HepG2 (cell line): ENCODE measurements at regions not wholly inside any gene's neighbourhood (a gene's known extent, or its start where the extent isn't known, plus 50 kb on each side); places are given as distances from the start of the nearest gene placed in this dataset.

Experiments
- ATAC-seq: fragments of 200-7000 bp; cut with Tn5 transposase; 3 replicates; pipeline ENCODE4 v1.9.1; 2020; ENCODE audit warnings: mild to moderate bottlenecking, moderate library complexity
- BruUV-seq: library from RNA; stranded (reverse); fragments of 400-500 nt; replicated peaks from 2 replicates; lab custom pipeline; 2021; lab: Mats Ljungman, UMichigan
- CTCF ChIA-PET: fragments of 300-600 bp; formaldehyde crosslinking; extraction: SDS; loops from one replicate; lab custom pipeline; 2021; ENCODE audit warnings: low total read pairs, inconsistent platforms, low intra/inter-chr PET ratio; lab: Yijun Ruan, JAX
- POLR2A ChIA-PET: fragments of 350-600 bp; sonication (Branson Sonifier 250); formaldehyde crosslinking; loops from one replicate; lab custom pipeline; 2020; ENCODE audit warnings: antibody characterized with exemption, inconsistent platforms; lab: Yijun Ruan, JAX
- DNase-seq: peaks from one replicate; pipeline ENCODE4 v3.0.0-alpha.2; 2015; ENCODE audit warnings: low spot score
- FAIRE-seq: peaks from 3 replicates; lab custom pipeline; 2011; peaks lifted over from hg19 to GRCh38; lab: Jason Lieb, UNC
- H2AFZ ChIP-seq: one replicate; pipeline ENCODE4 v1.6.1; 2011; ENCODE audit warnings: low read length, inconsistent platforms
- H3K27ac ChIP-seq: fragments of 300-600 bp; 3 replicates; pipeline ENCODE4 v1.8.0; 2011; ENCODE audit warnings: mixed run types, mild to moderate bottlenecking, mixed read lengths, low read length, inconsistent platforms; ENCODE audit not compliant: insufficient read depth; ENCODE audit errors: extremely low read length
- H3K27me3 ChIP-seq, 2 experiments: fragments of 200-600 bp in 1 of 2; 2 replicates in 1 of 2; 3 replicates in 1 of 2; pipeline versions ENCODE4 v1.6.0 to v1.8.0; 2011; ENCODE audit warnings: low read length in 2 of 2, mild to moderate bottlenecking in 2 of 2, moderate library complexity in 2 of 2, inconsistent platforms in 1 of 2; ENCODE audit not compliant: insufficient read depth in 2 of 2, control insufficient read depth in 1 of 2
- H3K36me3 ChIP-seq, 2 experiments: fragments of 200-600 bp in 1 of 2; replicated peaks in 1 of 2; 2 replicates in 1 of 2; 3 replicates in 1 of 2; pipeline versions ENCODE4 v1.5.1 to v1.8.0; 2011; ENCODE audit warnings: low read length in 2 of 2, inconsistent platforms in 1 of 2; ENCODE audit not compliant: insufficient read depth in 2 of 2, control insufficient read depth in 1 of 2
- H3K4me1 ChIP-seq: 2 replicates; pipeline ENCODE4 v1.5.1; 2012; ENCODE audit warnings: low read length, inconsistent platforms; ENCODE audit not compliant: insufficient read depth
- H3K4me2 ChIP-seq: 2 replicates; pipeline ENCODE4 v1.6.0; 2011; ENCODE audit warnings: low read depth, low read length, inconsistent platforms
- H3K4me3 ChIP-seq, 3 experiments: fragments of 200-600 bp in 1 of 3; sonication (generic), shearing (Covaris generic) in 1 of 3; replicated peaks in 1 of 3; 2 replicates each; pipeline ENCODE4 v1.5.1; 2011 to 2016; ENCODE audit warnings: low read length in 3 of 3, inconsistent platforms in 2 of 3, low read depth in 2 of 3, mild to moderate bottlenecking in 2 of 3, control low read depth in 1 of 3, mixed read lengths in 1 of 3; ENCODE audit not compliant: insufficient read depth in 1 of 3
- H3K79me2 ChIP-seq: one replicate; pipeline ENCODE4 v1.6.1; 2011; ENCODE audit warnings: low read length, inconsistent platforms; ENCODE audit not compliant: insufficient read depth
- H3K9ac ChIP-seq: 2 replicates; pipeline ENCODE4 v1.6.0; 2011; ENCODE audit warnings: mild to moderate bottlenecking, low read depth, low read length, inconsistent platforms; ENCODE audit not compliant: insufficient read depth
- H3K9me3 ChIP-seq: 2 replicates; pipeline ENCODE4 v1.5.1; 2012; ENCODE audit warnings: mild to moderate bottlenecking, low read length
- H4K20me1 ChIP-seq: 2 replicates; pipeline ENCODE4 v1.6.0; 2011; ENCODE audit warnings: inconsistent platforms, mild to moderate bottlenecking, low read length, moderate library complexity; ENCODE audit not compliant: insufficient read depth
- CHD4 ChIP-seq: fragments of 200-600 bp; sonication (generic); IDR thresholded peaks from 2 replicates; pipeline ENCODE4 v1.7.0; 2017; ENCODE audit warnings: mild to moderate bottlenecking, low read length, borderline replicate concordance
- HOXD1 ChIP-seq: sonication (generic); formaldehyde crosslinking; IDR thresholded peaks from 2 replicates; pipeline ENCODE4 v1.5.0; 2020; ENCODE audit warnings: missing genetic modification reagents
- KDM4B ChIP-seq: sonication (generic); formaldehyde crosslinking; IDR thresholded peaks from 2 replicates; pipeline ENCODE4 v1.4.0; 2020; ENCODE audit warnings: missing genetic modification reagents
- PCBP1 ChIP-seq: fragments of 200-400 bp; formaldehyde crosslinking; IDR thresholded peaks from 2 replicates; pipeline ENCODE4 v1.6.1; 2017; ENCODE audit warnings: mild to moderate bottlenecking, low read depth, low read length, borderline replicate concordance
- PHB2 ChIP-seq: fragments of 450-650 bp; IDR thresholded peaks from 2 replicates; pipeline ENCODE4 v1.6.1; 2018; ENCODE audit not compliant: partially characterized antibody
- REPIN1 ChIP-seq: sonication (generic); formaldehyde crosslinking; IDR thresholded peaks from 2 replicates; pipeline ENCODE4 v1.8.0; 2022; ENCODE audit warnings: missing genetic modification reagents, low read depth, mild to moderate bottlenecking, borderline replicate concordance
- ZFP90 ChIP-seq: sonication (generic); formaldehyde crosslinking; IDR thresholded peaks from 2 replicates; pipeline ENCODE4 v1.8.0; 2022; ENCODE audit warnings: missing genetic modification reagents, mild to moderate bottlenecking, inconsistent platforms, borderline replicate concordance
- ZNF296 ChIP-seq: sonication (generic); formaldehyde crosslinking; conservative IDR thresholded peaks from 2 replicates; pipeline ENCODE4 v1.5.0; 2020; ENCODE audit warnings: mild to moderate bottlenecking, missing genetic modification reagents
- in situ Hi-C: cut with HindIII; loops from 2 replicates; pipeline ENCODE4 v1.10.0; 2017; ENCODE audit warnings: low pct_unique_long_range_greater_than_20kb; ENCODE audit not compliant: extremely low pct_ligation_motif_present
- intact Hi-C: fragments of 100-400 bp; cut with micrococcal nuclease; formaldehyde crosslinking; loops from one replicate; pipeline ENCODE4 v1.10.0; 2022; ENCODE audit not compliant: unreplicated experiment
- TF ChIP-seq, protein P1 (sequence below): IDR thresholded peaks from 2 replicates; pipeline ENCODE4 v1.6.1; 2016; ENCODE audit warnings: low read depth, control low read depth
- TF ChIP-seq, protein P2 (sequence below): sonication (generic); formaldehyde crosslinking; IDR thresholded peaks from 2 replicates; pipeline ENCODE4 v1.4.0; 2020; ENCODE audit warnings: missing genetic modification reagents, borderline replicate concordance
- TF ChIP-seq, protein P3 (sequence below): sonication (generic); formaldehyde crosslinking; IDR thresholded peaks from 2 replicates; pipeline ENCODE4 v1.5.0; 2020; ENCODE audit warnings: mild to moderate bottlenecking, missing genetic modification reagents, borderline replicate concordance

DNA sequence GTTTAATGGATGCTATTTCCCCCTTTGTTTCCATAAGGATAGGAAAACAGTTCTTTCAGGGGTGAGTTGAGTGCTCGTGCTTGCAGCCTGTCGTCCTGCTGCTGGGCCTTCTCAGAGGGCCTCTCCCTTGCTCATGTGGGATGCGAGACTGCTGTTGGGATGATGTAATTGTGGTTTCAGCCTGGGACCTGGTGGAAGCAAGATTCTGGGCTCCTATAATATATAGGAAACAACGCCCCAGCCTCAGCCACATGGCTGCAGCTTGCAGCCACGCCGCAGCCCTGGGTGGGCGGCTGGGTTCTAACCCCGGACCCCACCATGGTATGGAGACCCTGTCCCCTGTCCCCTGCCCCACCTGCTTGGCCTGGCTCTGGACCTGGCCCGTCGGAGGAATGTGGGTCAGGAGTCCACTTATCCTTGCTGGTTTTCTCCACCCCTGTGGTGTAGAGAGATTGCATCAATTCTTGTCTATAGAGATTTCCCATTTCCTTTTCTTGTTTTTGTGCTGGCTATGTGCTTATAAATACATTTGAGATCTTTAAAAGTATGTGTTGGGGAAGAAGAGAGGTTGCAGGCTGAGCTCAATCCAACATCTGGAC lies 357.8 kb downstream of the SIPA1L2 start (continued):
- TF ChIP-seq REPIN1 (no peak), PCBP1 (no peak), KDM4B (CRISPR knock-in tag) (no peak), HOXD1 (CRISPR knock-in tag) (no peak), ZFP90 (CRISPR knock-in tag) (no peak), CHD4 (no peak), ZNF296 (no peak)
- TF ChIP-seq, protein P1, sequence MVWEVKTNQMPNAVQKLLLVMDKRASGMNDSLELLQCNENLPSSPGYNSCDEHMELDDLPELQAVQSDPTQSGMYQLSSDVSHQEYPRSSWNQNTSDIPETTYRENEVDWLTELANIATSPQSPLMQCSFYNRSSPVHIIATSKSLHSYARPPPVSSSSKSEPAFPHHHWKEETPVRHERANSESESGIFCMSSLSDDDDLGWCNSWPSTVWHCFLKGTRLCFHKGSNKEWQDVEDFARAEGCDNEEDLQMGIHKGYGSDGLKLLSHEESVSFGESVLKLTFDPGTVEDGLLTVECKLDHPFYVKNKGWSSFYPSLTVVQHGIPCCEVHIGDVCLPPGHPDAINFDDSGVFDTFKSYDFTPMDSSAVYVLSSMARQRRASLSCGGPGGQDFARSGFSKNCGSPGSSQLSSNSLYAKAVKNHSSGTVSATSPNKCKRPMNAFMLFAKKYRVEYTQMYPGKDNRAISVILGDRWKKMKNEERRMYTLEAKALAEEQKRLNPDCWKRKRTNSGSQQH (CRISPR knock-in tag) = no peak
- TF ChIP-seq, protein P2, sequence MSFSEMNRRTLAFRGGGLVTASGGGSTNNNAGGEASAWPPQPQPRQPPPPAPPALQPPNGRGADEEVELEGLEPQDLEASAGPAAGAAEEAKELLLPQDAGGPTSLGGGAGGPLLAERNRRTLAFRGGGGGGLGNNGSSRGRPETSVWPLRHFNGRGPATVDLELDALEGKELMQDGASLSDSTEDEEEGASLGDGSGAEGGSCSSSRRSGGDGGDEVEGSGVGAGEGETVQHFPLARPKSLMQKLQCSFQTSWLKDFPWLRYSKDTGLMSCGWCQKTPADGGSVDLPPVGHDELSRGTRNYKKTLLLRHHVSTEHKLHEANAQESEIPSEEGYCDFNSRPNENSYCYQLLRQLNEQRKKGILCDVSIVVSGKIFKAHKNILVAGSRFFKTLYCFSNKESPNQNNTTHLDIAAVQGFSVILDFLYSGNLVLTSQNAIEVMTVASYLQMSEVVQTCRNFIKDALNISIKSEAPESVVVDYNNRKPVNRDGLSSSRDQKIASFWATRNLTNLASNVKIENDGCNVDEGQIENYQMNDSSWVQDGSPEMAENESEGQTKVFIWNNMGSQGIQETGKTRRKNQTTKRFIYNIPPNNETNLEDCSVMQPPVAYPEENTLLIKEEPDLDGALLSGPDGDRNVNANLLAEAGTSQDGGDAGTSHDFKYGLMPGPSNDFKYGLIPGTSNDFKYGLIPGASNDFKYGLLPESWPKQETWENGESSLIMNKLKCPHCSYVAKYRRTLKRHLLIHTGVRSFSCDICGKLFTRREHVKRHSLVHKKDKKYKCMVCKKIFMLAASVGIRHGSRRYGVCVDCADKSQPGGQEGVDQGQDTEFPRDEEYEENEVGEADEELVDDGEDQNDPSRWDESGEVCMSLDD (CRISPR knock-in tag) = no peak

DNA sequence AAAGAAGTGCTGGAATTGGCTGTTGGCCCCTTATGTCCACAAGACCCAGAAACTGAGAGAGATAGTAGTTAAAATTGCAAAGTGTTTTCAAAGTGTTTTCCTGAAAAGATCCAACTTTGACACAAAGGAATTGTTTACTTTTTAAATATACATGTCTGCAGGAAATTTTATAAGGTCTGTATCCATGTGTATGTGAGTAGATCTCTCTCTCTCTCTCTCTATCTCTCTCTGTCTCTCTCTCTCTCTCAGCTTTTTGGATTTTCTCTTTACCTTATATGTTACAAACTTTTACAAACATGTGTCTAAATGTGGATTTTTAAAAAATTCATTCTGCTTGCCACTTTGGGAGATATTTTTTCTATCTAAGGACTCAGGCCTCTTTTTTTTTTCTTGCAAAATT lies 358.6 kb downstream of the SIPA1L2 start:
- no peak overlapping the region for H3K4me2 ChIP-seq
- ATAC-seq (no peak), DNase-seq (no peak), FAIRE-seq (no peak)
- no peaks in the 10 kb centered on the region for H3K79me2 ChIP-seq
- in situ Hi-C loops = no loop called here
- H2AFZ ChIP-seq = no peak overlapping the region
- no peaks in the 10 kb centered on the region for H3K4me1 ChIP-seq
- POLR2A ChIA-PET = no interaction called here
- H3K27ac ChIP-seq = no peak overlapping the region
- no TSS peak for BruUV-seq
- no peak overlapping the region for H3K9ac ChIP-seq
- H3K9me3 ChIP-seq = no peaks in the 10 kb centered on the region
- H3K27me3 ChIP-seq = peaks cover 0 to 3% of the 10 kb centered on the region in 2 experiments; a peak in 1 of 5 replicates
- H3K36me3 ChIP-seq = no peaks in the 10 kb centered on the region
- H4K20me1 ChIP-seq = no peaks in the 10 kb centered on the region
- no peak overlapping the region for H3K4me3 ChIP-seq
- CTCF ChIA-PET = no interaction called here
- intact Hi-C loops = no loop called here
- TF ChIP-seq, protein P3, sequence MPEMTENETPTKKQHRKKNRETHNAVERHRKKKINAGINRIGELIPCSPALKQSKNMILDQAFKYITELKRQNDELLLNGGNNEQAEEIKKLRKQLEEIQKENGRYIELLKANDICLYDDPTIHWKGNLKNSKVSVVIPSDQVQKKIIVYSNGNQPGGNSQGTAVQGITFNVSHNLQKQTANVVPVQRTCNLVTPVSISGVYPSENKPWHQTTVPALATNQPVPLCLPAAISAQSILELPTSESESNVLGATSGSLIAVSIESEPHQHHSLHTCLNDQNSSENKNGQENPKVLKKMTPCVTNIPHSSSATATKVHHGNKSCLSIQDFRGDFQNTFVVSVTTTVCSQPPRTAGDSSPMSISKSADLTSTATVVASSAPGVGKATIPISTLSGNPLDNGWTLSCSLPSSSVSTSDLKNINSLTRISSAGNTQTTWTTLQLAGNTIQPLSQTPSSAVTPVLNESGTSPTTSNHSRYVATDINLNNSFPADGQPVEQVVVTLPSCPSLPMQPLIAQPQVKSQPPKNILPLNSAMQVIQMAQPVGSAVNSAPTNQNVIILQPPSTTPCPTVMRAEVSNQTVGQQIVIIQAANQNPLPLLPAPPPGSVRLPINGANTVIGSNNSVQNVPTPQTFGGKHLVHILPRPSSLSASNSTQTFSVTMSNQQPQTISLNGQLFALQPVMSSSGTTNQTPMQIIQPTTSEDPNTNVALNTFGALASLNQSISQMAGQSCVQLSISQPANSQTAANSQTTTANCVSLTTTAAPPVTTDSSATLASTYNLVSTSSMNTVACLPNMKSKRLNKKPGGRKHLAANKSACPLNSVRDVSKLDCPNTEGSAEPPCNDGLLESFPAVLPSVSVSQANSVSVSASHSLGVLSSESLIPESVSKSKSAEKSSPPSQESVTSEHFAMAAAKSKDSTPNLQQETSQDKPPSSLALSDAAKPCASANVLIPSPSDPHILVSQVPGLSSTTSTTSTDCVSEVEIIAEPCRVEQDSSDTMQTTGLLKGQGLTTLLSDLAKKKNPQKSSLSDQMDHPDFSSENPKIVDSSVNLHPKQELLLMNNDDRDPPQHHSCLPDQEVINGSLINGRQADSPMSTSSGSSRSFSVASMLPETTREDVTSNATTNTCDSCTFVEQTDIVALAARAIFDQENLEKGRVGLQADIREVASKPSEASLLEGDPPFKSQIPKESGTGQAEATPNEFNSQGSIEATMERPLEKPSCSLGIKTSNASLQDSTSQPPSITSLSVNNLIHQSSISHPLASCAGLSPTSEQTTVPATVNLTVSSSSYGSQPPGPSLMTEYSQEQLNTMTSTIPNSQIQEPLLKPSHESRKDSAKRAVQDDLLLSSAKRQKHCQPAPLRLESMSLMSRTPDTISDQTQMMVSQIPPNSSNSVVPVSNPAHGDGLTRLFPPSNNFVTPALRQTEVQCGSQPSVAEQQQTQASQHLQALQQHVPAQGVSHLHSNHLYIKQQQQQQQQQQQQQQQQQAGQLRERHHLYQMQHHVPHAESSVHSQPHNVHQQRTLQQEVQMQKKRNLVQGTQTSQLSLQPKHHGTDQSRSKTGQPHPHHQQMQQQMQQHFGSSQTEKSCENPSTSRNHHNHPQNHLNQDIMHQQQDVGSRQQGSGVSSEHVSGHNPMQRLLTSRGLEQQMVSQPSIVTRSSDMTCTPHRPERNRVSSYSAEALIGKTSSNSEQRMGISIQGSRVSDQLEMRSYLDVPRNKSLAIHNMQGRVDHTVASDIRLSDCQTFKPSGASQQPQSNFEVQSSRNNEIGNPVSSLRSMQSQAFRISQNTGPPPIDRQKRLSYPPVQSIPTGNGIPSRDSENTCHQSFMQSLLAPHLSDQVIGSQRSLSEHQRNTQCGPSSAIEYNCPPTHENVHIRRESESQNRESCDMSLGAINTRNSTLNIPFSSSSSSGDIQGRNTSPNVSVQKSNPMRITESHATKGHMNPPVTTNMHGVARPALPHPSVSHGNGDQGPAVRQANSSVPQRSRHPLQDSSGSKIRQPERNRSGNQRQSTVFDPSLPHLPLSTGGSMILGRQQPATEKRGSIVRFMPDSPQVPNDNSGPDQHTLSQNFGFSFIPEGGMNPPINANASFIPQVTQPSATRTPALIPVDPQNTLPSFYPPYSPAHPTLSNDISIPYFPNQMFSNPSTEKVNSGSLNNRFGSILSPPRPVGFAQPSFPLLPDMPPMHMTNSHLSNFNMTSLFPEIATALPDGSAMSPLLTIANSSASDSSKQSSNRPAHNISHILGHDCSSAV = no peak
- TF ChIP-seq PHB2 (no peak), PCBP1 (no peak)
